HepG2 (cell line): ENCODE measurements at regions not wholly inside any gene's neighbourhood (a gene's known extent, or its start where the extent isn't known, plus 50 kb on each side); places are given as distances from the start of the nearest gene placed in this dataset.

ENCODE experiments used
- AGO2 ChIP-seq: fragments of 200-400 bp; formaldehyde crosslinking; optimal IDR thresholded peaks from 2 replicates; pipeline ENCODE3; 2017; ENCODE audit warnings: mild to moderate bottlenecking, low read depth, low read length, moderate library complexity
- AKAP8 ChIP-seq: sonication (generic); formaldehyde crosslinking; IDR thresholded peaks from 2 replicates; pipeline ENCODE4 v1.5.1; 2020; ENCODE audit warnings: mild to moderate bottlenecking, missing genetic modification reagents
- POLR2AphosphoS2 ChIP-seq: IDR thresholded peaks from 2 replicates; pipeline ENCODE4 v1.6.1; 2011; ENCODE audit warnings: low read depth, low read length, improper control_type of control experiment
- RBAK ChIP-seq: sonication (generic); formaldehyde crosslinking; IDR thresholded peaks from 2 replicates; pipeline ENCODE4 v1.5.1; 2020; ENCODE audit warnings: mild to moderate bottlenecking, missing genetic modification reagents
- SIN3A ChIP-seq: IDR thresholded peaks from 2 replicates; pipeline ENCODE4 v1.6.1; 2011; ENCODE audit warnings: low read depth, mild to moderate bottlenecking, control low read depth, low read length, borderline replicate concordance
- SMAD3 ChIP-seq: sonication (generic); formaldehyde crosslinking; IDR thresholded peaks from 2 replicates; pipeline ENCODE4 v1.4.0; 2020; ENCODE audit warnings: missing genetic modification reagents
- ZBTB21 ChIP-seq: sonication (generic); formaldehyde crosslinking; IDR thresholded peaks from 2 replicates; pipeline ENCODE4 v1.4.0; 2020; ENCODE audit warnings: missing genetic modification reagents
- ZNF253 ChIP-seq: sonication (generic); formaldehyde crosslinking; IDR thresholded peaks from 2 replicates; pipeline ENCODE4 v1.8.0; 2022; ENCODE audit warnings: mild to moderate bottlenecking, missing genetic modification reagents, borderline replicate concordance
- ZNF709 ChIP-seq: sonication (generic); formaldehyde crosslinking; IDR thresholded peaks from 2 replicates; pipeline ENCODE4 v1.5.0; 2020; ENCODE audit warnings: mild to moderate bottlenecking, missing genetic modification reagents
- TF ChIP-seq, protein P1 (sequence below): sonication (generic); formaldehyde crosslinking; IDR thresholded peaks from 2 replicates; pipeline ENCODE4 v1.5.0; 2020; ENCODE audit warnings: mild to moderate bottlenecking, missing genetic modification reagents
- TF ChIP-seq, protein P2 (sequence below): sonication (generic); formaldehyde crosslinking; IDR thresholded peaks from 2 replicates; pipeline ENCODE4 v1.4.0; 2020; ENCODE audit warnings: mild to moderate bottlenecking, missing genetic modification reagents, borderline replicate concordance
- TF ChIP-seq, protein P3 (sequence below): sonication (generic); formaldehyde crosslinking; IDR thresholded peaks from 2 replicates; pipeline ENCODE4 v1.5.0; 2020; ENCODE audit warnings: mild to moderate bottlenecking, missing genetic modification reagents, moderate library complexity
- TF ChIP-seq, protein P4 (sequence below): fragments of 450-650 bp; IDR thresholded peaks from 2 replicates; pipeline ENCODE4 v1.6.1; 2017; ENCODE audit warnings: mild to moderate bottlenecking
- TF ChIP-seq, protein P5 (sequence below): sonication (generic); formaldehyde crosslinking; IDR thresholded peaks from 2 replicates; pipeline ENCODE4 v1.4.0; 2020; ENCODE audit warnings: missing genetic modification reagents

DNA sequence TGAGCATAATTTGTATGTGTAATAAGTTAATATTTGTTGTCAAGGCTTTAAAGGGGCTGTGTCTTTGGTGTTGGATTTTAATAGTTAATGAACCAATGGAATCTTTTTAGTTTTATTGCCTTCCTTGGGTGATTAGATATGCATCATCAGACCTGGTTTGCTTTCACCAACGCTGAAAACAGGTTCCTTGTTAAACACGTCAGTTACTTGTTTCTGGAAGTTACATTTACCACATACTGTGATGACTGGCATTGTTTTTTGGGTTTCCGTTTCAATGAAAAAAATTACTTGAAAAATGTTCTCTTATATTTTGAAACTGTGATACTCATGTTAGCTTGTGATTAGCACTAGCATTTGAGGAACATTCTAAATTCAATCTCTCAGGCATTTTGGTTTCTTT lies 58.6 kb upstream of the RNF144B start:
- TF ChIP-seq ZBTB21 (no peak), AGO2 (no peak), POLR2AphosphoS2 (no peak), AKAP8 (CRISPR knock-in tag) (no peak), SIN3A (no peak), ZNF709 (no peak), SMAD3 (no peak), RBAK (CRISPR knock-in tag) (no peak), ZNF253 (CRISPR knock-in tag) (no peak)
- TF ChIP-seq, protein P1, sequence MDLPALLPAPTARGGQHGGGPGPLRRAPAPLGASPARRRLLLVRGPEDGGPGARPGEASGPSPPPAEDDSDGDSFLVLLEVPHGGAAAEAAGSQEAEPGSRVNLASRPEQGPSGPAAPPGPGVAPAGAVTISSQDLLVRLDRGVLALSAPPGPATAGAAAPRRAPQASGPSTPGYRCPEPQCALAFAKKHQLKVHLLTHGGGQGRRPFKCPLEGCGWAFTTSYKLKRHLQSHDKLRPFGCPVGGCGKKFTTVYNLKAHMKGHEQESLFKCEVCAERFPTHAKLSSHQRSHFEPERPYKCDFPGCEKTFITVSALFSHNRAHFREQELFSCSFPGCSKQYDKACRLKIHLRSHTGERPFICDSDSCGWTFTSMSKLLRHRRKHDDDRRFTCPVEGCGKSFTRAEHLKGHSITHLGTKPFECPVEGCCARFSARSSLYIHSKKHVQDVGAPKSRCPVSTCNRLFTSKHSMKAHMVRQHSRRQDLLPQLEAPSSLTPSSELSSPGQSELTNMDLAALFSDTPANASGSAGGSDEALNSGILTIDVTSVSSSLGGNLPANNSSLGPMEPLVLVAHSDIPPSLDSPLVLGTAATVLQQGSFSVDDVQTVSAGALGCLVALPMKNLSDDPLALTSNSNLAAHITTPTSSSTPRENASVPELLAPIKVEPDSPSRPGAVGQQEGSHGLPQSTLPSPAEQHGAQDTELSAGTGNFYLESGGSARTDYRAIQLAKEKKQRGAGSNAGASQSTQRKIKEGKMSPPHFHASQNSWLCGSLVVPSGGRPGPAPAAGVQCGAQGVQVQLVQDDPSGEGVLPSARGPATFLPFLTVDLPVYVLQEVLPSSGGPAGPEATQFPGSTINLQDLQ (CRISPR knock-in tag): no peak
- TF ChIP-seq, protein P2, sequence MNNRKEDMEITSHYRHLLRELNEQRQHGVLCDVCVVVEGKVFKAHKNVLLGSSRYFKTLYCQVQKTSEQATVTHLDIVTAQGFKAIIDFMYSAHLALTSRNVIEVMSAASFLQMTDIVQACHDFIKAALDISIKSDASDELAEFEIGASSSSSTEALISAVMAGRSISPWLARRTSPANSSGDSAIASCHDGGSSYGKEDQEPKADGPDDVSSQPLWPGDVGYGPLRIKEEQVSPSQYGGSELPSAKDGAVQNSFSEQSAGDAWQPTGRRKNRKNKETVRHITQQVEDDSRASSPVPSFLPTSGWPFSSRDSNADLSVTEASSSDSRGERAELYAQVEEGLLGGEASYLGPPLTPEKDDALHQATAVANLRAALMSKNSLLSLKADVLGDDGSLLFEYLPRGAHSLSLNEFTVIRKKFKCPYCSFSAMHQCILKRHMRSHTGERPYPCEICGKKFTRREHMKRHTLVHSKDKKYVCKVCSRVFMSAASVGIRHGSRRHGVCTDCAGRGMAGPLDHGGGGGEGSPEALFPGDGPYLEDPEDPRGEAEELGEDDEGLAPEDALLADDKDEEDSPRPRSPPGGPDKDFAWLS (CRISPR knock-in tag): no peak
- TF ChIP-seq, protein P3, sequence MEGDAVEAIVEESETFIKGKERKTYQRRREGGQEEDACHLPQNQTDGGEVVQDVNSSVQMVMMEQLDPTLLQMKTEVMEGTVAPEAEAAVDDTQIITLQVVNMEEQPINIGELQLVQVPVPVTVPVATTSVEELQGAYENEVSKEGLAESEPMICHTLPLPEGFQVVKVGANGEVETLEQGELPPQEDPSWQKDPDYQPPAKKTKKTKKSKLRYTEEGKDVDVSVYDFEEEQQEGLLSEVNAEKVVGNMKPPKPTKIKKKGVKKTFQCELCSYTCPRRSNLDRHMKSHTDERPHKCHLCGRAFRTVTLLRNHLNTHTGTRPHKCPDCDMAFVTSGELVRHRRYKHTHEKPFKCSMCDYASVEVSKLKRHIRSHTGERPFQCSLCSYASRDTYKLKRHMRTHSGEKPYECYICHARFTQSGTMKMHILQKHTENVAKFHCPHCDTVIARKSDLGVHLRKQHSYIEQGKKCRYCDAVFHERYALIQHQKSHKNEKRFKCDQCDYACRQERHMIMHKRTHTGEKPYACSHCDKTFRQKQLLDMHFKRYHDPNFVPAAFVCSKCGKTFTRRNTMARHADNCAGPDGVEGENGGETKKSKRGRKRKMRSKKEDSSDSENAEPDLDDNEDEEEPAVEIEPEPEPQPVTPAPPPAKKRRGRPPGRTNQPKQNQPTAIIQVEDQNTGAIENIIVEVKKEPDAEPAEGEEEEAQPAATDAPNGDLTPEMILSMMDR (CRISPR knock-in tag): no peak
- TF ChIP-seq, protein P4, sequence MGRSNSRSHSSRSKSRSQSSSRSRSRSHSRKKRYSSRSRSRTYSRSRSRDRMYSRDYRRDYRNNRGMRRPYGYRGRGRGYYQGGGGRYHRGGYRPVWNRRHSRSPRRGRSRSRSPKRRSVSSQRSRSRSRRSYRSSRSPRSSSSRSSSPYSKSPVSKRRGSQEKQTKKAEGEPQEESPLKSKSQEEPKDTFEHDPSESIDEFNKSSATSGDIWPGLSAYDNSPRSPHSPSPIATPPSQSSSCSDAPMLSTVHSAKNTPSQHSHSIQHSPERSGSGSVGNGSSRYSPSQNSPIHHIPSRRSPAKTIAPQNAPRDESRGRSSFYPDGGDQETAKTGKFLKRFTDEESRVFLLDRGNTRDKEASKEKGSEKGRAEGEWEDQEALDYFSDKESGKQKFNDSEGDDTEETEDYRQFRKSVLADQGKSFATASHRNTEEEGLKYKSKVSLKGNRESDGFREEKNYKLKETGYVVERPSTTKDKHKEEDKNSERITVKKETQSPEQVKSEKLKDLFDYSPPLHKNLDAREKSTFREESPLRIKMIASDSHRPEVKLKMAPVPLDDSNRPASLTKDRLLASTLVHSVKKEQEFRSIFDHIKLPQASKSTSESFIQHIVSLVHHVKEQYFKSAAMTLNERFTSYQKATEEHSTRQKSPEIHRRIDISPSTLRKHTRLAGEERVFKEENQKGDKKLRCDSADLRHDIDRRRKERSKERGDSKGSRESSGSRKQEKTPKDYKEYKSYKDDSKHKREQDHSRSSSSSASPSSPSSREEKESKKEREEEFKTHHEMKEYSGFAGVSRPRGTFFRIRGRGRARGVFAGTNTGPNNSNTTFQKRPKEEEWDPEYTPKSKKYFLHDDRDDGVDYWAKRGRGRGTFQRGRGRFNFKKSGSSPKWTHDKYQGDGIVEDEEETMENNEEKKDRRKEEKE: no peak
- TF ChIP-seq, protein P5, sequence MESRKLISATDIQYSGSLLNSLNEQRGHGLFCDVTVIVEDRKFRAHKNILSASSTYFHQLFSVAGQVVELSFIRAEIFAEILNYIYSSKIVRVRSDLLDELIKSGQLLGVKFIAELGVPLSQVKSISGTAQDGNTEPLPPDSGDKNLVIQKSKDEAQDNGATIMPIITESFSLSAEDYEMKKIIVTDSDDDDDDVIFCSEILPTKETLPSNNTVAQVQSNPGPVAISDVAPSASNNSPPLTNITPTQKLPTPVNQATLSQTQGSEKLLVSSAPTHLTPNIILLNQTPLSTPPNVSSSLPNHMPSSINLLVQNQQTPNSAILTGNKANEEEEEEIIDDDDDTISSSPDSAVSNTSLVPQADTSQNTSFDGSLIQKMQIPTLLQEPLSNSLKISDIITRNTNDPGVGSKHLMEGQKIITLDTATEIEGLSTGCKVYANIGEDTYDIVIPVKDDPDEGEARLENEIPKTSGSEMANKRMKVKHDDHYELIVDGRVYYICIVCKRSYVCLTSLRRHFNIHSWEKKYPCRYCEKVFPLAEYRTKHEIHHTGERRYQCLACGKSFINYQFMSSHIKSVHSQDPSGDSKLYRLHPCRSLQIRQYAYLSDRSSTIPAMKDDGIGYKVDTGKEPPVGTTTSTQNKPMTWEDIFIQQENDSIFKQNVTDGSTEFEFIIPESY (CRISPR knock-in tag): no peak
